T47D (cell line): ENCODE measurements at regions not wholly inside any gene's neighbourhood (a gene's known extent, or its start where the extent isn't known, plus 50 kb on each side); places are given as distances from the start of the nearest gene placed in this dataset.
A peak's percentile ranks its signal among the peaks of the same experiment; 100 is the strongest.

Source experiments
- DNase-seq, 2 experiments: peaks; one replicate each; pipeline versions ENCODE4 v3.0.0 to v3.0.0-alpha.2; 2011 to 2012; ENCODE audit warnings: low read depth in 1 of 2, low spot score in 1 of 2
- JUND ChIP-seq: IDR thresholded peaks from 2 replicates; pipeline ENCODE4 v1.6.1; 2012; ENCODE audit warnings: low read depth
- in situ Hi-C: cut with HindIII; loops from 2 replicates; pipeline ENCODE4 v1.10.0; 2016; ENCODE audit warnings: low sequenced_read_pairs, low pct_unique_long_range_greater_than_20kb

DNA sequence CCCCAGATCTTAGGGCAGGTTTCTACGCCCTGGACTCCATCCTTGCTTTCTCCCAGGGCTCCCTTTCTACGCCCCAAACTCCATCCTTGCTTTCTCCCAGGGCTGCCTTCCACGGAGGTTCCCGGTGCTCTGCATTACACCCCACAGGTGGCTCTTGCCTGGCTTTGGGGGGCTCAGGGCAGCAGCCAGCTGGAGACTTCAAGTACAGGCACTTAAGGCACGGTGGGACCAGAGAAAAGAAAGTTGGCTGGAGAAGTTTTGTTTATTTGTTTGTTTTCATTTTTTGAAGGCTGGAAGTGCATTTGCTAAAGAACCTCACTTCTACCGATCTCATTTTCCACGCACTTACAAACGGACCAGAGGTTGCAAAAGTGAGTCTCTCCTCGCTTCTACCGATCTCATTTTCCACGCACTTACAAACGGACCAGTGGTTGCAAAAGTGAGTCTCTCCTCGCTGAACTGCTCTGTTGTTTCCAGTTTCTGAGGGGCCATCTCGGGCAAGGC, 103.8 kb upstream of the MED13L start:
- no peak for TF ChIP-seq JUND
- in situ Hi-C loops, result no loop called here
- DNase-seq, result no peak

DNA sequence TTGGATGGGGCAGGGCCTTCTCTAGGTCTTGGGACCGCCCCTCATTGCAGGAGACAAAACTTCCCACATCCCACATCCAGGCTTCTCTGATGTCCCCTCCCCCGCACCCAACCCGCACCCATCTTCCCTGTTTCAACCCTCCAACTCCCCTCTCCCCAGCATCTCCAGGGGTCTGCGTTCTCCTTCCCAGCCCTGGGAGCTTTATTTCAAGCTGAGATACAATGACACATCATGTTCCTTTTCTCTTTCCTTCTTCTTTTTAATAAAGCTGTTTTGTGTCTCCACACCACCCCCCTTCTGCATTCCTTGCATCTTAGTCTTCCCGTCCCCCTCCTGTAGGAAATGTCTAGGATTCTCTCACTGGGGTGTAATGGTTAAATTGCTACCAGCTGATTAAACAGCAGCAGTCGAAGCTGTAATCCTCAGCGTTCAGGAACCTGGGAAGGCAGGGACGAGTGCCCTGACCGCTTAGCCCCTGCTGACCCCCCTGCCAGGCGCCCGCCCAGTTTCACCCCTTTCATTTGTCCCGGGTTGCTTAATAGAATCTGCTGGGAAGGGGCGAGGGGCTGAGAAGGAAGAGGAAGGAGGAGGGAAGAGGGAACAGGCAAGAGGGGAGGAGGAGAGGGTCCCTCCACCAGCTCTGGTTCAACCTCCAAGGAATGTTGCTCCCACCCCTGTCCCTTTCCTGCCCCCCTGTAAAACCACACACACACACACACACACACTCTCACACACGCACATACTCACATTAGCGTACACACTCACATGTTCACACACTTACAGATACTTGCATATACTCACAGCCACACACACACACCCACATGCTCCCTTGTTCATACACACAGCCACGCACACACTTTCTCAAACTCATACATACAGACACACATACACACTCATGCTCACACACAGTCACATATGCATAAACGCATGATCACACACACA, 104.5 kb upstream of the MED13L start:
- in situ Hi-C loops, result no loop called here
- peak in 1 of 2 experiments; percentile 51 for DNase-seq
- TF ChIP-seq JUND, result no peak

- peak in 1 of 2 experiments; percentile 37 for DNase-seq
- TF ChIP-seq JUND, result no peak
- in situ Hi-C loops, result no loop called here
These were observed 105.4 kb upstream of the MED13L start for GRCh38 chr12:116382686-116383530.

GRCh38 chr12:116384175-116384574, 106.7 kb upstream of the MED13L start:
- no peak for TF ChIP-seq JUND
- no peak for DNase-seq
- in situ Hi-C loops, result no loop called here

- DNase-seq, result peak in 1 of 2 experiments; percentile 79
- in situ Hi-C loops, result no loop called here
- no peak for TF ChIP-seq JUND
These were observed 107.4 kb upstream of the MED13L start for GRCh38 chr12:116384691-116385485.

DNA sequence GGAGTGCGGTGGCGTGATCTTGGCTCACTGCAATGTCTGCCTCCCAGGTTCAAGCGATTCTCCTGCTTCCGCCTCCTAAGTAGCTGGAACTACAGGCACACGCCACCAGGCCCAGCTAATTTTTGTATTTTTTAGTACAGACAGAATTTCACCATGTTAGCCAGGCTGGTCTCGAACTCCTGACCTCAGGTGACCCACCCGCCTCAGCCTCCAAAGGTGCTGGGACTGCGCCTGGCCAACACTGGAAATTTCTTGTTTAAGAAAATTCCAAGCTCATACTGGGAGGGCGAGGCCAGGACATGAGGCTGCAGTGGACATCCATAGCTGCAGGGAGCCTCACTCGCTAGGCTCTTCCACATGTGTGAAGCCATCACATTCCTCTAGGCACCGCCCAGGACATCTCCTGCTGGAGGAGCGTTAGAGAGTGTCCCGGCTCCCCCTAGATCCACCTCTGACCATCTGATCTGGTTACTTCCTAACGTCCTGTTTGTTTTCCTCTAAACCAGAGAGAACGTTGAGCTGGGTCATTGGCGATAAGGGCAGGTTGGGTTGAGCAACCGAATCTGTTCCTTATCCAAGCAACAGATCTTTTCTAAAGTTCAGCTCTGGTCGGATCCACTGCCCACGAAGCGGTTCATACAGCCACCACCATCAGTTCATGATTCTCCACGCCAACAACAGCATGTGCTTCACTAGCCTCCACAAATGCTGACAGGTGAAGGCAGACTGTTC, 108.2 kb upstream of the MED13L start:
- in situ Hi-C loops, result no loop called here
- no peak for TF ChIP-seq JUND
- DNase-seq, result peak in 1 of 2 experiments; percentile 75

GRCh38 chr12:116389326-116389725, 111.8 kb upstream of the MED13L start:
- no peak for TF ChIP-seq JUND
- in situ Hi-C loops, result no loop called here

DNA sequence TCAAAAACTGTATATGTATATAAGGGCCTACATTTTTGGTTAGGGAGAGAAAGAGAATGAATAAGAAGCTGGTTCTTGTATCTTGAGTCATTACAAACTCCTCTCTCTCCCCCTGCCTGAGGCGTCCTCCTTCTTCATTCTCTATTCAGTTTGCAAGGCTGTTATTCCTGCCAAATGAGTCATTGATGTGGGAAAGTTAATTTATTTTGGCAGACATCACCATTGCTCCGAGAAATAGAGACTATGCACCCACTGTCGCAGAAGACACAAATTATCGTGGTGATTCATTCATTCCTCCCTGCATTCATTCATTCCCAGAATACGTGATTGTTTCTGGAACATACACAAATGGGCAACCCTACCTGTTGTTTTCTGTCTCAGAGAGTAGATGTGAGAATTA, 112.5 kb upstream of the MED13L start:
- DNase-seq, result peak in 1 of 2 experiments; percentile 99
- no peak; the same call in 1 of the 2 replicates for TF ChIP-seq JUND
- in situ Hi-C loops, result no loop called here

More at GRCh38 chr12:116389326-116389725, 111.8 kb upstream of the MED13L start:
- DNase-seq, result peak in 1 of 2 experiments; percentile 39

DNA sequence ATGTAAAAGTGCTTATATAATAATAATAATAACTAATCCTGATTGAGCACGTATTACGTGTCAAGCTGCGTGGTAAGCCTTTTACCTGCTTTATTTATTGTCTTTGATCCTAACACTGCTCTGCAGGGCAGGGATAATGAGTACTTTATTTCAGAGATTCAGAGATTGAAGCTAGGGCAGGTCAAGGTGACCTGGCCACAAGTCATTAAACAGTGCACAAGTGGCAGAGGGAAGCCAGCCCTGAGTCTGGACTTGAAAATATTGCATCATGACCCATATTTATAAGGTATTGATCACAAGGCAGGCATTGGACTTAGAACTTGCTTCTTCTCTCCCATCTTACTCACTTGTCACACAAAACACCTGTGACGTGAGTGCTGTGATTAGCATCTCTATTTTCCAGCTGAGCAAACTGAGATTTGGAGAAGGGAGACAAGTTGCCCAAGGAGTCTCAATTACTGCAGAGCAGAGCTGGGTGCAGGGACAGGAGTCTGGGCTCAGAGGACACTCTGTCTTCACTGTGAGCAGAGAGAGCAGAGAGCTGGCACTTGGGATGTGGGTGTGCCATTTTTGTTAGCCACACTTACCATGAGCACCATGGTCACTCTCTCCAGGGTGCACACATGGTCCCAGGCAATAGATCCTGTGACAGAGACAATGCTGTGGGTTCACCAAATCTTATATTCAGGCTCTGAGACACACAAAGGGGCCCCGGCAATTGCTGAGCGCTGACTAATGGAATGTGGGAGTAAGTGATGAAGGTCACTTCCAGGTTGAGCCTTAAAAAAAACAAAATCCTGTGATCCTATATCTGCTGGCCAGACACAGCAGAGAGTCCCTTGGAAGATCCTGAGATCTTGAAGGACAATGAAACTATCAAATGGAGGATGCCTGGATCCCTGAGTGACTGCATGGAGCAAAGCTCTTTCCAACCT, 113.2 kb upstream of the MED13L start:
- DNase-seq, result peak; percentile 43 to 100
- peak; percentile 98; the same call in 1 of the 2 replicates for TF ChIP-seq JUND
- in situ Hi-C loops, result no loop called here

GRCh38 chr12:116391501-116391900, 114.0 kb upstream of the MED13L start:
- no peak for TF ChIP-seq JUND
- peak in 1 of 2 experiments; percentile 91 for DNase-seq
- in situ Hi-C loops, result no loop called here
